H1 (cell line): ENCODE measurements at regions not wholly inside any gene's neighbourhood (a gene's known extent, or its start where the extent isn't known, plus 50 kb on each side); places are given as distances from the start of the nearest gene placed in this dataset.

Experiments used
- CTCF ChIA-PET: fragments of 300-600 bp; sonication (Branson Sonifier 250); formaldehyde crosslinking; loops from one replicate; lab custom pipeline; 2021; ENCODE audit not compliant: partially characterized antibody; lab: Charles Lee
- POLR2A ChIA-PET: fragments of 300-600 bp; sonication (Branson Sonifier 250); formaldehyde crosslinking; loops from one replicate; lab custom pipeline; 2021; ENCODE audit warnings: inconsistent platforms; ENCODE audit not compliant: partially characterized antibody; lab: Charles Lee
- DNase-seq, 2 experiments: peaks; one replicate each; pipeline versions ENCODE4 v3.0.0 to v3.0.0-alpha.2; 2010 to 2022; ENCODE audit warnings: low spot score in 2 of 2, low read depth in 1 of 2, mixed read lengths in 1 of 2
- FAIRE-seq: peaks from 2 replicates; lab custom pipeline; 2011; peaks lifted over from hg19 to GRCh38; lab: Jason Lieb, UNC
- H2AFZ ChIP-seq: 2 replicates; pipeline ENCODE4 v1.8.1; 2012; ENCODE audit warnings: low read length, inconsistent platforms
- H2AK5ac ChIP-seq: 2 replicates; pipeline ENCODE4 v1.6.1; 2013; ENCODE audit warnings: low read depth, low read length
- H2BK120ac ChIP-seq: replicated peaks from 2 replicates; pipeline ENCODE3; 2013; ENCODE audit warnings: low read depth, low read length, inconsistent platforms
- H2BK12ac ChIP-seq: 2 replicates; pipeline ENCODE4 v1.6.1; 2013; ENCODE audit warnings: low read depth, low read length
- H2BK15ac ChIP-seq: 2 replicates; pipeline ENCODE4 v1.6.1; 2013; ENCODE audit warnings: low read length
- H2BK20ac ChIP-seq: 2 replicates; pipeline ENCODE4 v1.6.1; 2013; ENCODE audit warnings: low read length
- H2BK5ac ChIP-seq: 2 replicates; pipeline ENCODE4 v1.6.1; 2013; ENCODE audit warnings: low read depth, low read length
- H3K14ac ChIP-seq: 2 replicates; pipeline ENCODE4 v1.6.1; 2013; ENCODE audit warnings: inconsistent platforms; ENCODE audit not compliant: insufficient read length
- H3K18ac ChIP-seq: 2 replicates; pipeline ENCODE4 v1.6.1; 2013; ENCODE audit warnings: low read length; ENCODE audit errors: extremely low read depth
- H3K23ac ChIP-seq: 2 replicates; pipeline ENCODE4 v1.6.1; 2013; ENCODE audit warnings: inconsistent platforms; ENCODE audit not compliant: insufficient read length
- H3K23me2 ChIP-seq: 2 replicates; pipeline ENCODE4 v1.6.1; 2013; ENCODE audit warnings: low read depth, low read length
- H3K27ac ChIP-seq: 2 replicates; pipeline ENCODE4 v1.6.1; 2011; ENCODE audit warnings: low read depth, low read length, inconsistent platforms
- H3K27me3 ChIP-seq, 4 experiments: replicated peaks in 1 of 4; 1 replicate in 1 of 4; 2 replicates in 3 of 4; pipeline versions ENCODE4 v1.6.1 to v1.8.1; 2011 to 2013; ENCODE audit warnings: low read length in 3 of 4, mild to moderate bottlenecking in 3 of 4, inconsistent platforms in 2 of 4, mixed read lengths in 2 of 4, moderate library complexity in 1 of 4; ENCODE audit not compliant: control insufficient read depth in 3 of 4, insufficient read depth in 3 of 4; ENCODE audit errors: extremely low read depth in 1 of 4
- H3K36me3 ChIP-seq, 4 experiments: 2 replicates each; pipeline versions ENCODE4 v1.6.1 to v1.8.1; 2011 to 2013; ENCODE audit warnings: mild to moderate bottlenecking in 4 of 4, low read length in 3 of 4, moderate library complexity in 2 of 4, control low read depth in 1 of 4, inconsistent platforms in 1 of 4; ENCODE audit not compliant: insufficient read depth in 4 of 4, control insufficient read depth in 2 of 4
- H3K4ac ChIP-seq: replicated peaks from 2 replicates; pipeline ENCODE3; 2013; ENCODE audit warnings: low read length, low read depth, mixed read lengths, inconsistent platforms; ENCODE audit not compliant: insufficient read length
- H3K4me1 ChIP-seq, 4 experiments: replicated peaks in 1 of 4; 1 replicate in 1 of 4; 2 replicates in 3 of 4; pipeline versions ENCODE4 v1.6.1 to v1.8.1; 2011 to 2013; ENCODE audit warnings: low read length in 3 of 4, inconsistent platforms in 2 of 4, mixed read lengths in 1 of 4; ENCODE audit not compliant: insufficient read depth in 4 of 4, control insufficient read depth in 3 of 4
- H3K4me2 ChIP-seq, 2 experiments: 2 replicates each; pipeline versions ENCODE4 v1.6.1 to v1.8.1; 2011 to 2013; ENCODE audit warnings: low read depth in 2 of 2, low read length in 2 of 2, control low read depth in 1 of 2, inconsistent platforms in 1 of 2, mild to moderate bottlenecking in 1 of 2; ENCODE audit not compliant: insufficient read depth in 1 of 2
- H3K4me3 ChIP-seq, 4 experiments: fragments of 200-600, 300-600 bp in 1 of 4; sonication (generic), shearing (Covaris generic), sonication (Bioruptor Twin) in 1 of 4; 2 replicates each; pipeline versions ENCODE4 v1.5.1 to v1.8.1; 2011 to 2016; ENCODE audit warnings: low read length in 4 of 4, low read depth in 3 of 4, control low read depth in 2 of 4, inconsistent platforms in 2 of 4, mild to moderate bottlenecking in 2 of 4, mixed read lengths in 1 of 4, moderate library complexity in 1 of 4; ENCODE audit not compliant: insufficient read depth in 2 of 4; ENCODE audit errors: extremely low read depth in 1 of 4
- H3K56ac ChIP-seq: replicated peaks from 2 replicates; pipeline ENCODE3; 2013; ENCODE audit warnings: low read depth, mild to moderate bottlenecking, mixed read lengths, low read length, inconsistent platforms; ENCODE audit not compliant: insufficient read length
- H3K79me1 ChIP-seq: 2 replicates; pipeline ENCODE4 v1.6.1; 2013; ENCODE audit warnings: low read depth, low read length, control low read depth
- H3K79me2 ChIP-seq, 2 experiments: 2 replicates each; pipeline versions ENCODE4 v1.6.1 to v1.8.1; 2012 to 2013; ENCODE audit warnings: low read length in 2 of 2, mild to moderate bottlenecking in 2 of 2, inconsistent platforms in 1 of 2; ENCODE audit not compliant: insufficient read depth in 2 of 2, control insufficient read depth in 1 of 2
- H3K9ac ChIP-seq, 4 experiments: replicated peaks in 1 of 4; 1 replicate in 1 of 4; 2 replicates in 3 of 4; pipeline versions ENCODE4 v1.6.1 to v1.8.1; 2011 to 2013; ENCODE audit warnings: low read depth in 3 of 4, low read length in 3 of 4, control low read depth in 2 of 4, mild to moderate bottlenecking in 2 of 4, moderate library complexity in 2 of 4, inconsistent platforms in 1 of 4; ENCODE audit errors: extremely low read depth in 1 of 4
- H3K9me3 ChIP-seq, 2 experiments: 2 replicates each; pipeline versions ENCODE4 v1.6.1 to v1.8.1; 2012 to 2013; ENCODE audit warnings: mild to moderate bottlenecking in 2 of 2, moderate library complexity in 2 of 2, control low read depth in 1 of 2, inconsistent platforms in 1 of 2, low read depth in 1 of 2, low read length in 1 of 2, mixed read lengths in 1 of 2; ENCODE audit not compliant: insufficient read depth in 2 of 2
- H4K20me1 ChIP-seq, 2 experiments: replicated peaks in 1 of 2; 2 replicates each; pipeline versions ENCODE3 to v1.8.1; 2011 to 2013; ENCODE audit warnings: inconsistent platforms in 2 of 2, low read length in 2 of 2, mild to moderate bottlenecking in 1 of 2; ENCODE audit not compliant: insufficient read depth in 2 of 2, control insufficient read depth in 1 of 2
- H4K5ac ChIP-seq: 2 replicates; pipeline ENCODE4 v1.6.1; 2013; ENCODE audit warnings: low read length, low read depth, mixed read lengths, inconsistent platforms; ENCODE audit not compliant: insufficient read length
- H4K8ac ChIP-seq: 2 replicates; pipeline ENCODE4 v1.8.0; 2013; ENCODE audit warnings: mild to moderate bottlenecking, moderate library complexity, low read length, inconsistent platforms; ENCODE audit not compliant: insufficient read depth; ENCODE audit errors: extremely low read depth
- H4K91ac ChIP-seq: replicated peaks from 2 replicates; pipeline ENCODE3; 2013; ENCODE audit warnings: low read length, mixed read lengths, inconsistent platforms; ENCODE audit not compliant: insufficient read length
- CREB1 ChIP-seq: IDR thresholded peaks from 2 replicates; pipeline ENCODE4 v1.6.1; 2012; ENCODE audit warnings: inconsistent platforms
- MAFK ChIP-seq: IDR thresholded peaks from 2 replicates; pipeline ENCODE4 v1.6.1; 2012; ENCODE audit warnings: low read depth, mild to moderate bottlenecking, improper control_type of control experiment, low read length
- SIN3A ChIP-seq, 2 experiments: IDR thresholded peaks in 1 of 2; conservative IDR thresholded peaks in 1 of 2; 2 replicates each; pipeline ENCODE4 v1.6.1; 2011 to 2012; ENCODE audit warnings: low read length in 2 of 2, improper control_type of control experiment in 1 of 2, low read depth in 1 of 2, mild to moderate bottlenecking in 1 of 2
- YY1 ChIP-seq: IDR thresholded peaks from 2 replicates; pipeline ENCODE4 v1.6.1; 2011; ENCODE audit warnings: low read depth, mild to moderate bottlenecking, low read length
- WGBS, 2 experiments: shearing (Covaris generic) in 1 of 2; methylation state at CpG; one replicate each; pipeline versions ENCODE4 v1.1.6 to v1.1.7; 2013 to 2015; ENCODE audit warnings: low lambda C conversion rate in 2 of 2, mixed read lengths in 2 of 2, inconsistent platforms in 1 of 2, low coverage in 1 of 2, missing lambda C conversion rate in 1 of 2; ENCODE audit not compliant: insufficient replicate concordance in 2 of 2, insufficient coverage in 1 of 2, insufficient read length in 1 of 2; ENCODE audit errors: extremely low coverage in 1 of 2, missing lambda C conversion rate in 1 of 2; 5-methylcytosine and 5-hydroxymethylcytosine counted together

GRCh38 chr3:145578471-145578870, 582.5 kb downstream of the PLOD2 start:
- Histone ChIP-seq H2BK20ac (no peak overlapping the region), H2BK12ac (no peak overlapping the region), H4K8ac (no peak overlapping the region), H3K9me3 (no peaks in the 10 kb centered on the region), H3K9ac (no peak overlapping the region), H3K79me2 (no peaks in the 10 kb centered on the region), H3K4me2 (no peak overlapping the region), H2BK5ac (no peak overlapping the region), H3K14ac (no peak overlapping the region), H2AFZ (no peak overlapping the region), H3K27ac (no peak overlapping the region), H3K23ac (no peak overlapping the region), H3K27me3 (no peaks in the 10 kb centered on the region), H3K23me2 (no peaks in the 10 kb centered on the region), H2BK120ac (no peak overlapping the region), H3K4me3 (no peak overlapping the region), H3K79me1 (no peaks in the 10 kb centered on the region), H2BK15ac (no peak overlapping the region), H2AK5ac (no peak overlapping the region), H3K36me3 (no peaks in the 10 kb centered on the region; a peak in 1 of 8 replicates), H4K5ac (no peak overlapping the region), H3K18ac (no peak overlapping the region)
- DNase-seq (no peak), FAIRE-seq (no peak)
- CTCF ChIA-PET: interaction anchor here (0.5 kb wide), 1 partner anchor 18 kb away, joined by 3 read pairs; no protein-coding TSS in a partner anchor
- WGBS, 2 experiments: 100% methylated on average over 1 of the region's 1 CpG; no CpG with 5 or more reads in 1 of the 2 experiments
- POLR2A ChIA-PET: no interaction called here
- TF ChIP-seq SIN3A (conservative IDR thresholded peaks at IDR 0.05 in 1 of 2, IDR thresholded peaks at IDR 0.05 in 1 of 2; ENCODE audit: low read depth in 1 of 2, low read length in 2 of 2): no peak
- TF ChIP-seq YY1: no peak
- no peak for TF ChIP-seq MAFK
- no peak for TF ChIP-seq CREB1
- TF ChIP-seq, all 59 proteins: peak for 0
- Histone ChIP-seq H3K56ac (no peak overlapping the region), H4K91ac (no peak overlapping the region), H3K4me1 (no peaks in the 10 kb centered on the region), H4K20me1 (no peaks in the 10 kb centered on the region), H3K4ac (no peak overlapping the region)
